ENCODE measurements at regions not wholly inside any gene's neighbourhood (a gene's known extent, or its start where the extent isn't known, plus 50 kb on each side); places are given as distances from the start of the nearest gene placed in this dataset.
"Not testable (repeated sequence)": the region's sequence is repeated elsewhere in the genome, so short reads cannot be mapped to it uniquely, and the experiment has no call there.

GRCh38 chr6:8905757-8906156 is 470.4 kb upstream of the SLC35B3 start:
- in situ Hi-C loops (cut with MboI; ENCODE audit: low sequenced_read_pairs): no loop called here

- in situ Hi-C loops (cut with MboI; ENCODE audit: low sequenced_read_pairs): no loop called here
Measured at GRCh38 chr6:8904754-8905153, 469.4 kb upstream of the SLC35B3 start.

- in situ Hi-C loops (cut with MboI; ENCODE audit: low sequenced_read_pairs): no loop called here
Measured at GRCh38 chr6:8900056-8900455, 464.7 kb upstream of the SLC35B3 start.

- in situ Hi-C loops (cut with MboI; ENCODE audit: low sequenced_read_pairs): no loop called here
Measured at GRCh38 chr6:8889514-8889913, 454.2 kb upstream of the SLC35B3 start.

GRCh38 chr6:8888468-8888867 is 453.1 kb upstream of the SLC35B3 start:
- in situ Hi-C loops (cut with MboI; ENCODE audit: low sequenced_read_pairs): no loop called here

GRCh38 chr6:8881663-8882062 is 446.3 kb upstream of the SLC35B3 start:
- in situ Hi-C loops (cut with MboI; ENCODE audit: low sequenced_read_pairs): no loop called here

- in situ Hi-C loops (cut with MboI; ENCODE audit: low sequenced_read_pairs): no loop called here
Measured at GRCh38 chr6:8879334-8879733, 444.0 kb upstream of the SLC35B3 start.

GRCh38 chr6:8875986-8876385 is 440.6 kb upstream of the SLC35B3 start:
- in situ Hi-C loops (cut with MboI; ENCODE audit: low sequenced_read_pairs): no loop called here

GRCh38 chr6:8872589-8872988 is 437.2 kb upstream of the SLC35B3 start:
- in situ Hi-C loops (cut with MboI; ENCODE audit: low sequenced_read_pairs): no loop called here

GRCh38 chr6:8865451-8865850 is 430.1 kb upstream of the SLC35B3 start:
- in situ Hi-C loops (cut with MboI; ENCODE audit: low sequenced_read_pairs): no loop called here

GRCh38 chr6:8860671-8861070 is 425.3 kb upstream of the SLC35B3 start:
- in situ Hi-C loops (cut with MboI; ENCODE audit: low sequenced_read_pairs): no loop called here

- in situ Hi-C loops (cut with MboI; ENCODE audit: low sequenced_read_pairs): no loop called here
Measured at GRCh38 chr6:8859501-8859900, 424.2 kb upstream of the SLC35B3 start.

GRCh38 chr6:8858854-8859331 is 423.5 kb upstream of the SLC35B3 start:
- in situ Hi-C loops (cut with MboI; ENCODE audit: low sequenced_read_pairs): no loop called here

GRCh38 chr6:8857160-8857559 is 421.8 kb upstream of the SLC35B3 start:
- in situ Hi-C loops (cut with MboI; ENCODE audit: low sequenced_read_pairs): no loop called here

GRCh38 chr6:8855411-8855810 is 420.1 kb upstream of the SLC35B3 start:
- in situ Hi-C loops (cut with MboI; ENCODE audit: low sequenced_read_pairs): no loop called here

GRCh38 chr6:8852332-8852731 is 417.0 kb upstream of the SLC35B3 start:
- in situ Hi-C loops (cut with MboI; ENCODE audit: low sequenced_read_pairs): no loop called here

GRCh38 chr6:8846680-8847079 is 411.3 kb upstream of the SLC35B3 start:
- in situ Hi-C loops (cut with MboI; ENCODE audit: low sequenced_read_pairs): not testable (repeated sequence)

GRCh38 chr6:8845690-8846089 is 410.3 kb upstream of the SLC35B3 start:
- in situ Hi-C loops (cut with MboI; ENCODE audit: low sequenced_read_pairs): no loop called here

- in situ Hi-C loops (cut with MboI; ENCODE audit: low sequenced_read_pairs): no loop called here
Measured at GRCh38 chr6:8844968-8845367, 409.6 kb upstream of the SLC35B3 start.

- in situ Hi-C loops (cut with MboI; ENCODE audit: low sequenced_read_pairs): no loop called here
Measured at GRCh38 chr6:8839626-8840025, 404.3 kb upstream of the SLC35B3 start.

GRCh38 chr6:8837343-8837742 is 402.0 kb upstream of the SLC35B3 start:
- in situ Hi-C loops (cut with MboI; ENCODE audit: low sequenced_read_pairs): no loop called here

- in situ Hi-C loops (cut with MboI; ENCODE audit: low sequenced_read_pairs): not testable (repeated sequence)
Measured at GRCh38 chr6:8832695-8833094, 397.4 kb upstream of the SLC35B3 start.

- in situ Hi-C loops (cut with MboI; ENCODE audit: low sequenced_read_pairs): no loop called here
Measured at GRCh38 chr6:8831366-8832152, 396.2 kb upstream of the SLC35B3 start.

Measured in HL-60/S4 treated with phorbol 12-myristate 13-acetate at 8.2 ng/mL for 4 days and 3 days (cell line).